PC-9 (cell line): ENCODE measurements at regions not wholly inside any gene's neighbourhood (a gene's known extent, or its start where the extent isn't known, plus 50 kb on each side); places are given as distances from the start of the nearest gene placed in this dataset.

Experiments used
- CTCF ChIP-seq: fragments of 200-600 bp; sonication (generic); conservative IDR thresholded peaks from 2 replicates; pipeline ENCODE4 v1.6.1; 2017; ENCODE audit warnings: mixed run types, antibody characterized with exemption, mild to moderate bottlenecking, moderate library complexity
- EZH2 ChIP-seq: fragments of 200-600 bp; sonication (generic); IDR thresholded peaks from 2 replicates; pipeline ENCODE4 v1.8.0; 2017; ENCODE audit warnings: antibody characterized with exemption, low read depth

DNA sequence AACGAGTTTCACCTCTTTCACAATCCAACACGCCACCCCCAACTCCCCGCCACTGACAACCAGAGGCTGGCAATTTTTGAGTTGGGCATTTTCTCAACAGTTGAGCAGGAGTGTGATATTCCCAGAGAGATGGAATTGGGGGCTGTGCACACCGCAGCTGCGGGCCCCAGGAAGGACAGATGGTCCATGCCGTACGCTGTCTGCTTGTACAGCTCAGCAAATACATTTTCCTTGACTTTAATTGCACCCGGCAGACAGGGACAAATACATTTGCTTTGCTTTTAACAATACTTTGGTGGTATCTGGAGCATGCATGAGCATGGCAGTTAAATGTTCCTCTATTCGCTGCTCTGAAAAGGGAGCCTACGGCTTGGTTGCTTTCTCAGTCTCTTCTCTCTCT is 354.2 kb upstream of the DPP6 start:
- TF ChIP-seq CTCF (no peak), EZH2 (no peak)
